Activated CD4-positive, alpha-beta memory T cell treated with anti-CD3 and anti-CD28 coated beads, Interleukin-2, amount 10 ng/mL, durations not matched to agents 7 days and 5 days (primary cell): ENCODE measurements at regions not wholly inside any gene's neighbourhood (a gene's known extent, or its start where the extent isn't known, plus 50 kb on each side); places are given as distances from the start of the nearest gene placed in this dataset.
"Not testable (repeated sequence)": the region's sequence is repeated elsewhere in the genome, so short reads cannot be mapped to it uniquely, and the experiment has no call there.

Experiments
- CTCF ChIA-PET: fragments of 350-600 bp; sonication (Branson Sonifier 250); formaldehyde crosslinking; loops from one replicate; lab custom pipeline; 2021; ENCODE audit warnings: antibody characterized with exemption, inconsistent platforms; lab: Charles Lee
- POLR2A ChIA-PET: fragments of 350-600 bp; sonication (Branson Sonifier 250); formaldehyde crosslinking; loops from one replicate; lab custom pipeline; 2021; ENCODE audit warnings: antibody characterized with exemption; lab: Charles Lee
- DNase-seq: peaks from one replicate; pipeline ENCODE4 v3.0.0-alpha.2; 2020
- H3K27ac Mint-ChIP-seq: one replicate; pipeline ENCODE4 v1.8.0; 2021; ENCODE audit warnings: mild to moderate bottlenecking, mixed read lengths
- H3K27me3 Mint-ChIP-seq: one replicate; pipeline ENCODE4 v1.8.0; 2021; ENCODE audit warnings: mixed read lengths
- H3K36me3 Mint-ChIP-seq: one replicate; pipeline ENCODE4 v1.8.0; 2021; ENCODE audit warnings: low read depth, mixed read lengths
- H3K4me1 Mint-ChIP-seq: one replicate; pipeline ENCODE4 v1.8.0; 2021; ENCODE audit warnings: mixed read lengths
- H3K4me3 Mint-ChIP-seq: one replicate; pipeline ENCODE4 v1.8.0; 2021; ENCODE audit warnings: mild to moderate bottlenecking, mixed read lengths
- H3K9me3 Mint-ChIP-seq: one replicate; pipeline ENCODE4 v1.8.0; 2021; ENCODE audit warnings: mixed read lengths

DNA sequence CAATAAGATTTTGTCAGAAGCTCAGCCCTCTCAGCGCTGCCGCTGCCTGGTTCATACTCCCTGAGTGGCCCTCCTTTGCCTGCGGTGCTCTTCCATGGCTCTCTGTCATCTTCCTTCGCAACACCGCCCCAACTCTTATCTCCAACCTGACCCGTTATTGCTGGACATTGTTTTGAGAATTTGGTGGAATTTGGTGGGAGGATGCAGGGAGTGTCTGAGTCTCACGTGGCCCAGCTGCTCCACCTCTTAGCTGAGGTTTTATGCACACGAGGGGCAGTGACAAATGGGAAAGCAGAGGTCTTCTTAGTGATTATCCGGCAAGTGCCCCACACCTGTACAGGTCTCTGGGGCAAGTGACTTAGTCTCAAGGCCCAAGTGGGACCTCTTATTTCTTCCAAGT is 97.5 kb upstream of the RPH3A start:
- Mint-ChIP-seq H3K9me3 (no peaks in the 10 kb centered on the region), H3K36me3 (no peaks in the 10 kb centered on the region), H3K27ac (no peak overlapping the region), H3K27me3 (peaks cover 14% of the 10 kb centered on the region), H3K4me1 (no peaks in the 10 kb centered on the region), H3K4me3 (no peak overlapping the region)
- DNase-seq = no peak
- ChIA-PET POLR2A (interaction anchor here (0.6 kb wide), 1 partner anchor 61 kb away, joined by 3 read pairs; no protein-coding TSS in a partner anchor), CTCF (no interaction called here)

GRCh38 chr12:112697441-112697840 is 94.1 kb upstream of the RPH3A start:
- H3K9me3 Mint-ChIP-seq, CTCF ChIA-PET, H3K36me3 Mint-ChIP-seq, POLR2A ChIA-PET, H3K27ac Mint-ChIP-seq, H3K4me1 Mint-ChIP-seq, DNase-seq, H3K4me3 Mint-ChIP-seq: not testable (repeated sequence)
- H3K27me3 Mint-ChIP-seq = peaks cover 28% of the 10 kb centered on the region

DNA sequence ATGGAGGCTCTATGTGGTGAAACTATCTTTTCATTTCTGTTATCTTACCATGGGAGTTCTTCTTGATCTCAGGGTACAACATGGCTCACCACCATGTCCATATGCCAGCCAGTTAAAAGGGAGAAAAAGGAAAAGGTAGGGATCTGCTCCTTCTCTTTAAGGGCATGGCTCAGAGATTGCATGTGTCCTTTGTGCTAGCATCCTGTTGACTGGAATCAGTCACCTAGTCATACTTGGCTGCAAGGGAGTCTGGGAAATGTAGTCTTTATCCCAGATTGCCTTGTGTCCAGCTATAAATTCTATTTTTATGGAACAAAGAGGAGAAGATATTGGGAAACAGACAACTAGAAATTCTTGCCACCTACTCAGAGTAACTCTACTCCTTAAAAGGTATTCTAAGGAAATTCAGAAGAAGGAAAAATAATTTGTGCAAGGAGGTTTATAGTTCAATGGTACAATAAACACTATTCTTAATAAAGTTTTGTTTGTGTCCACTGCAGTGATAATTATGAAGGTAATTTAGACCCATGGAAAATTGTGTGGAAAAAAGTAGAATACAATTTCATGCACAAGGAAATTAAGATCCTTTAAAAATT is 86.4 kb upstream of the RPH3A start:
- no peak overlapping the region for H3K27ac Mint-ChIP-seq
- no peaks in the 10 kb centered on the region for H3K9me3 Mint-ChIP-seq
- peaks cover 16% of the 10 kb centered on the region for H3K27me3 Mint-ChIP-seq
- H3K36me3 Mint-ChIP-seq = no peaks in the 10 kb centered on the region
- CTCF ChIA-PET = no interaction called here
- no peaks in the 10 kb centered on the region for H3K4me1 Mint-ChIP-seq
- no peak for DNase-seq
- POLR2A ChIA-PET = no interaction called here
- H3K4me3 Mint-ChIP-seq = no peak overlapping the region

DNA sequence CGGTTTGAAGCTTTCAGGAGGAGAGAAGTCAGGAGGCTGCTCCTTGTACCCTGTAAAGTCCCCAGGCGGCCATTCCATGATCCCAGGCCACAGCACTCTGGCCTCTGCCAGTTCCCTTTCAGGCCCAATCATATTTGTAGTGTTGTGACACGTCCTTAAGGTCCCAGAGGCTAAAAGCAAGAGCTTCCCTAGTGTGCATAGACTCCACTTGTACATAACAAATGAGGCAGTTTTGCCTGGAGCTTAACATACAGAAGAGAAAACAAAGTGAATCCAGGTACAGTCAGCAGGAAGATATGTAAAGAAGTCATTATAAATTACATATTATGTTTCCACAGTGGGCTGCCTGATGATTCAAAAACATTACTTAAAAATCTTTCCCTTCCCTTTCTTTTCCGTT is 81.1 kb upstream of the RPH3A start:
- Mint-ChIP-seq H3K9me3 (no peaks in the 10 kb centered on the region), H3K4me1 (no peaks in the 10 kb centered on the region), H3K27ac (no peak overlapping the region), H3K27me3 (peaks cover 2% of the 10 kb centered on the region), H3K36me3 (no peaks in the 10 kb centered on the region), H3K4me3 (no peak overlapping the region)
- POLR2A ChIA-PET = no interaction called here
- DNase-seq = no peak
- CTCF ChIA-PET = no interaction called here

GRCh38 chr12:112711026-112711425 is 80.5 kb upstream of the RPH3A start:
- H3K9me3 Mint-ChIP-seq = no peaks in the 10 kb centered on the region
- H3K27ac Mint-ChIP-seq = no peak overlapping the region
- no peak overlapping the region for H3K4me3 Mint-ChIP-seq
- POLR2A ChIA-PET = no interaction called here
- DNase-seq = no peak
- CTCF ChIA-PET = no interaction called here
- H3K4me1 Mint-ChIP-seq = no peaks in the 10 kb centered on the region
- peaks cover 2% of the 10 kb centered on the region for H3K27me3 Mint-ChIP-seq
- no peaks in the 10 kb centered on the region for H3K36me3 Mint-ChIP-seq

- H3K27ac Mint-ChIP-seq = no peak overlapping the region
- peaks cover 2% of the 10 kb centered on the region for H3K27me3 Mint-ChIP-seq
- H3K9me3 Mint-ChIP-seq = no peaks in the 10 kb centered on the region
- ChIA-PET POLR2A (no interaction called here), CTCF (no interaction called here)
- H3K36me3 Mint-ChIP-seq = no peaks in the 10 kb centered on the region
- no peak overlapping the region for H3K4me3 Mint-ChIP-seq
- no peaks in the 10 kb centered on the region for H3K4me1 Mint-ChIP-seq
- DNase-seq = no peak
These were observed 80.0 kb upstream of the RPH3A start for GRCh38 chr12:112711507-112711906.

DNA sequence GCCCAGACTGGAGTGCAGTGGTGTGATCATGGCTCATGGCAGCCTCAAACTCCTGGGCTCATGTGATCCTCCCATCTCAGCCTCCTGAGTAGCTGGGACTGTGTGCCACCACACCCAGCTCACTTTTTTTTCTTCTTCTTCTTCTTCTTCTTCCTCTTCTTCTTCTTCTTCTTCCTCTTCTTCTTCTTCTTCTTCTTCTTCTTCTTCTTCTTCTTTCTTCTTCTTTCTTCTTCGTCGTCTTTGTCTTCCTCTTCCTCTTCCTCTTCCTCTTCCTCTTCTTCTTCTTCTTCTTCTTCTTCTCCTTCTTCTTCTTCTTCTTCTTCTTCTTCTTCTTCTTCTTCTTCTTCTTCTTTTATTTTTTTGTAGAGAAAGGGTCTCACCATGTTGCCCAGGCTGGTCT is 78.8 kb upstream of the RPH3A start:
- H3K27me3 Mint-ChIP-seq, H3K4me1 Mint-ChIP-seq, DNase-seq, H3K4me3 Mint-ChIP-seq, H3K27ac Mint-ChIP-seq, H3K36me3 Mint-ChIP-seq, POLR2A ChIA-PET, CTCF ChIA-PET, H3K9me3 Mint-ChIP-seq: not testable (repeated sequence)

- POLR2A ChIA-PET = no interaction called here
- Mint-ChIP-seq H3K9me3 (no peaks in the 10 kb centered on the region), H3K27ac (no peak overlapping the region), H3K4me1 (no peaks in the 10 kb centered on the region), H3K27me3 (peaks cover 2% of the 10 kb centered on the region), H3K36me3 (no peaks in the 10 kb centered on the region), H3K4me3 (no peak overlapping the region)
- no peak for DNase-seq
- CTCF ChIA-PET = no interaction called here
These were observed 78.1 kb upstream of the RPH3A start for GRCh38 chr12:112713471-112713870.

- no peaks in the 10 kb centered on the region for H3K4me1 Mint-ChIP-seq
- peaks cover 2% of the 10 kb centered on the region for H3K27me3 Mint-ChIP-seq
- no peak for DNase-seq
- H3K36me3 Mint-ChIP-seq = no peaks in the 10 kb centered on the region
- H3K4me3 Mint-ChIP-seq = no peak overlapping the region
- no peak overlapping the region for H3K27ac Mint-ChIP-seq
- POLR2A ChIA-PET = no interaction called here
- CTCF ChIA-PET = no interaction called here
- no peaks in the 10 kb centered on the region for H3K9me3 Mint-ChIP-seq
These were observed 77.3 kb upstream of the RPH3A start for GRCh38 chr12:112714166-112714710.

- Mint-ChIP-seq H3K9me3 (no peaks in the 10 kb centered on the region), H3K4me3 (no peak overlapping the region), H3K27ac (no peak overlapping the region), H3K36me3 (no peaks in the 10 kb centered on the region), H3K27me3 (peaks cover 2% of the 10 kb centered on the region), H3K4me1 (no peaks in the 10 kb centered on the region)
- ChIA-PET POLR2A (no interaction called here), CTCF (no interaction called here)
- DNase-seq = no peak
These were observed 75.2 kb upstream of the RPH3A start for GRCh38 chr12:112716099-112717093.

DNA sequence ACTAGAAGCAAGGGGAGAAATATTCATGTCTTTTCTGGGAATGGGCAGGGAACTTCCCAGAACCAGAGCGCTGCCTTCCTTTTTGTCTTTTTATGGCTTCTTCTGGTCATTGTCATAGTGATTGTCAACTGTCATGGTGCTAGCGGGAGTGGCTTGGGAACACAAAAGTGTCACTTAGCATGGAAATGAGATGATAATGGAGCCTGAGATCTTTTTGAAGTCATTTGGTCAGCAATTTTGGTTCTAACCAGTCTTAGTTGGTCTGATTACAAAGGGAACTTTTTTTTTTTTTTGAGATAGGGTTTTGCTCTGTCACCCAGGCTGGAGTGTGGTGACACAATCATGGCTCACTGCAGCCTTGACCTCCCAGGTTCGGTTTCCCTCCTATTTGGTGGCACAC is 62.7 kb upstream of the RPH3A start:
- no peak for DNase-seq
- POLR2A ChIA-PET = no interaction called here
- H3K4me3 Mint-ChIP-seq = no peak overlapping the region
- CTCF ChIA-PET = no interaction called here
- no peaks in the 10 kb centered on the region for H3K36me3 Mint-ChIP-seq
- no peaks in the 10 kb centered on the region for H3K9me3 Mint-ChIP-seq
- no peak overlapping the region for H3K27ac Mint-ChIP-seq
- H3K27me3 Mint-ChIP-seq = peaks cover 7% of the 10 kb centered on the region
- no peaks in the 10 kb centered on the region for H3K4me1 Mint-ChIP-seq

DNA sequence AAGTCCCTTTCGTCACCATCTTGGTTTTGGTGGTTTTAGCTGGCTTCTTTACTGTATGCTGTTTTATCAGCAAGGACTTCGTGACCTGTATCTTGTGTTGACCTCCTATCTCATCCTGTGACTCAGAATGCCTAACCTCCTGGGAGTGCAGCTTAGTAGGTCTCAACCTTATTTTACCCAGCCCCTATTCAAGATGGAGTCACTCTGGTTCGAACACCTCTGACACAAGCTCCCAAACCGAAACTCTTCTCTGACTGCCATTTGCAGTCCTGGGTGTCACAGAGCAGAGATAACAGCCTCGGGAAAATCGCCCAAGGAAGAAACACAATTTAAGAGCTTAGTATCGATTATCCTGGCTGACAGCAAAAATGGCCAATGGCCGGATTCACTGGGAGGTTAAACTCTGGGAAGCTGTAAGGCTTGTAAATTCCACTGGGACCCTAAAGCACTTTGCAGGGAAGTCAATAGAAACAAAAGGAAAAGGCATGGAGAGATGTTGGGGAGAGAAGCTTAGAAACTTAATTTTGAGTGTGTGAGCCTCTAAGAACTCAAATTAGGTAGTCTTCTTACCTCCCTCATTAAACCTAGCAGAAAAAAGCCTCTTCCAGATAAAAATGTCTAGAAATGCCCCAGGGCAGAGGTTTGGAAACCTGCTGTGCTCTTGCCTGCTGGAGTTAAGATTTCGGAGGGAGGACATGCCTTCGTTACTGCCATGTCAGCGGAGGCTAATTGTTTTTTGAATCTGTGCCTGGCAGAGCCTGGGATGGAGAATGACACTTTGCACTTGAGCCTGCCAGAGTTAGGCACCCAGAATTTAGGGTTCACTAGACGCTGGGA is 56.5 kb upstream of the RPH3A start:
- Mint-ChIP-seq H3K27me3 (no peaks in the 10 kb centered on the region), H3K36me3 (no peaks in the 10 kb centered on the region), H3K4me3 (no peak overlapping the region), H3K9me3 (no peaks in the 10 kb centered on the region), H3K27ac (no peak overlapping the region), H3K4me1 (no peaks in the 10 kb centered on the region)
- ChIA-PET POLR2A (no interaction called here), CTCF (no interaction called here)
- no peak for DNase-seq

- CTCF ChIA-PET = no interaction called here
- H3K36me3 Mint-ChIP-seq = no peaks in the 10 kb centered on the region
These were observed 53.0 kb upstream of the RPH3A start for GRCh38 chr12:112738531-112738930.

More at GRCh38 chr12:112738531-112738930, 53.0 kb upstream of the RPH3A start:
- POLR2A ChIA-PET = no interaction called here
- Mint-ChIP-seq H3K27me3 (peaks cover 5% of the 10 kb centered on the region), H3K9me3 (no peaks in the 10 kb centered on the region), H3K4me1 (no peaks in the 10 kb centered on the region), H3K27ac (no peak overlapping the region), H3K4me3 (no peak overlapping the region)
- DNase-seq = no peak
